ENCODE measurements at regions not wholly inside any gene's neighbourhood (a gene's known extent, or its start where the extent isn't known, plus 50 kb on each side); places are given as distances from the start of the nearest gene placed in this dataset.

DNA sequence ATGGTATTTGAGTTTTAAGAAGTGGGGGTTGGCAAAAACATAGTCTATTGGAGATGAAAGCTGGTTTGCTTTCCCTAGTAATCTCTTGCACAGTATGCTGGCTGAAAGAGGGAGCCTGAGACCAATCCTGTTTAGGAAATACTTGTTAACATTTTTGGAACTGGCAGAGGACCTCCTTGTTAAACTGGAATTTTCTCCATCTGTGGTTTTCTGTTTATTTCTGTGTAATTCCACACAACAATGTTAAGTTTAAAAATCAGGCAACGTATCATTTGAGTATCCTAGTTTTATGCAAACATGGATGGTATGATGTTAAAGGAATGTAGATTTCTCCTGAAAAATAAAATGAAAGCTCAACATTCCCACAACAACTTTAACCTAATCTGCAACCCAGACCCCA, 536.0 kb upstream of the TBL1XR1 start:
- no peak for DNase-seq (ENCODE audit: low spot score)
- Histone ChIP-seq H3K9ac (ENCODE audit: low read depth in 1 of 2, low read length in 2 of 2) (no peak overlapping the region), H3K9me3 (ENCODE audit: control insufficient read depth in 4 of 4, low read length in 3 of 4) (no peaks in the 10 kb centered on the region), H3K27me3 (ENCODE audit: control insufficient read depth in 4 of 4, insufficient read depth in 4 of 4, low read length in 3 of 4) (no peaks in the 10 kb centered on the region), H3K4me1 (ENCODE audit: control insufficient read depth in 4 of 4, insufficient read depth in 4 of 4, low read length in 3 of 4) (no peaks in the 10 kb centered on the region), H3K36me3 (ENCODE audit: control insufficient read depth in 4 of 4, insufficient read depth in 3 of 4, low read depth in 1 of 4, low read length in 3 of 4) (no peaks in the 10 kb centered on the region), H3K27ac (ENCODE audit: low read depth in 1 of 2, low read length in 2 of 2) (no peak overlapping the region), H3K4me3 (ENCODE audit: low read depth in 1 of 3, low read length in 3 of 3) (no peak overlapping the region)
- WGBS, result 96% methylated on average over 1 of the region's 1 CpG
- TF ChIP-seq NR2F2 (IDR thresholded peaks at IDR 0.05), result no peak
- TF ChIP-seq EGR1 (IDR thresholded peaks at IDR 0.05; ENCODE audit: low read depth in 2 of 2), result no peak
- no peak for TF ChIP-seq HNF4G (IDR thresholded peaks at IDR 0.05)
- TF ChIP-seq YY1 (IDR thresholded peaks at IDR 0.05), result no peak
- TF ChIP-seq FOXA1 (IDR thresholded peaks at IDR 0.05), result no peak
- TF ChIP-seq TAF1 (conservative IDR thresholded peaks at IDR 0.05), result no peak
- TF ChIP-seq ZBTB33 (IDR thresholded peaks at IDR 0.05), result no peak
- no peak for TF ChIP-seq JUND (IDR thresholded peaks at IDR 0.05)

- H3K27me3 ChIP-seq (ENCODE audit: control insufficient read depth in 4 of 4, insufficient read depth in 4 of 4, low read length in 3 of 4), result no peaks in the 10 kb centered on the region
- over 99% methylated on average over 2 of the region's 2 CpGs for WGBS
- no peak for TF ChIP-seq HNF4G (IDR thresholded peaks at IDR 0.05)
- no peak for TF ChIP-seq EGR1 (IDR thresholded peaks at IDR 0.05; ENCODE audit: low read depth in 2 of 2)
- TF ChIP-seq ZBTB33 (IDR thresholded peaks at IDR 0.05), result no peak
- TF ChIP-seq, protein P1, sequence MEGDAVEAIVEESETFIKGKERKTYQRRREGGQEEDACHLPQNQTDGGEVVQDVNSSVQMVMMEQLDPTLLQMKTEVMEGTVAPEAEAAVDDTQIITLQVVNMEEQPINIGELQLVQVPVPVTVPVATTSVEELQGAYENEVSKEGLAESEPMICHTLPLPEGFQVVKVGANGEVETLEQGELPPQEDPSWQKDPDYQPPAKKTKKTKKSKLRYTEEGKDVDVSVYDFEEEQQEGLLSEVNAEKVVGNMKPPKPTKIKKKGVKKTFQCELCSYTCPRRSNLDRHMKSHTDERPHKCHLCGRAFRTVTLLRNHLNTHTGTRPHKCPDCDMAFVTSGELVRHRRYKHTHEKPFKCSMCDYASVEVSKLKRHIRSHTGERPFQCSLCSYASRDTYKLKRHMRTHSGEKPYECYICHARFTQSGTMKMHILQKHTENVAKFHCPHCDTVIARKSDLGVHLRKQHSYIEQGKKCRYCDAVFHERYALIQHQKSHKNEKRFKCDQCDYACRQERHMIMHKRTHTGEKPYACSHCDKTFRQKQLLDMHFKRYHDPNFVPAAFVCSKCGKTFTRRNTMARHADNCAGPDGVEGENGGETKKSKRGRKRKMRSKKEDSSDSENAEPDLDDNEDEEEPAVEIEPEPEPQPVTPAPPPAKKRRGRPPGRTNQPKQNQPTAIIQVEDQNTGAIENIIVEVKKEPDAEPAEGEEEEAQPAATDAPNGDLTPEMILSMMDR (IDR thresholded peaks at IDR 0.05; ENCODE audit: low read depth, low read length, missing input control), result no peak
- no peak for TF ChIP-seq SP1 (IDR thresholded peaks at IDR 0.05)
- no peak for TF ChIP-seq HNF4A (conservative IDR thresholded peaks at IDR 0.05)
- TF ChIP-seq GABPA (IDR thresholded peaks at IDR 0.05 in 1 of 2, conservative IDR thresholded peaks at IDR 0.05 in 1 of 2), result no peak
- TF ChIP-seq, protein P2, sequence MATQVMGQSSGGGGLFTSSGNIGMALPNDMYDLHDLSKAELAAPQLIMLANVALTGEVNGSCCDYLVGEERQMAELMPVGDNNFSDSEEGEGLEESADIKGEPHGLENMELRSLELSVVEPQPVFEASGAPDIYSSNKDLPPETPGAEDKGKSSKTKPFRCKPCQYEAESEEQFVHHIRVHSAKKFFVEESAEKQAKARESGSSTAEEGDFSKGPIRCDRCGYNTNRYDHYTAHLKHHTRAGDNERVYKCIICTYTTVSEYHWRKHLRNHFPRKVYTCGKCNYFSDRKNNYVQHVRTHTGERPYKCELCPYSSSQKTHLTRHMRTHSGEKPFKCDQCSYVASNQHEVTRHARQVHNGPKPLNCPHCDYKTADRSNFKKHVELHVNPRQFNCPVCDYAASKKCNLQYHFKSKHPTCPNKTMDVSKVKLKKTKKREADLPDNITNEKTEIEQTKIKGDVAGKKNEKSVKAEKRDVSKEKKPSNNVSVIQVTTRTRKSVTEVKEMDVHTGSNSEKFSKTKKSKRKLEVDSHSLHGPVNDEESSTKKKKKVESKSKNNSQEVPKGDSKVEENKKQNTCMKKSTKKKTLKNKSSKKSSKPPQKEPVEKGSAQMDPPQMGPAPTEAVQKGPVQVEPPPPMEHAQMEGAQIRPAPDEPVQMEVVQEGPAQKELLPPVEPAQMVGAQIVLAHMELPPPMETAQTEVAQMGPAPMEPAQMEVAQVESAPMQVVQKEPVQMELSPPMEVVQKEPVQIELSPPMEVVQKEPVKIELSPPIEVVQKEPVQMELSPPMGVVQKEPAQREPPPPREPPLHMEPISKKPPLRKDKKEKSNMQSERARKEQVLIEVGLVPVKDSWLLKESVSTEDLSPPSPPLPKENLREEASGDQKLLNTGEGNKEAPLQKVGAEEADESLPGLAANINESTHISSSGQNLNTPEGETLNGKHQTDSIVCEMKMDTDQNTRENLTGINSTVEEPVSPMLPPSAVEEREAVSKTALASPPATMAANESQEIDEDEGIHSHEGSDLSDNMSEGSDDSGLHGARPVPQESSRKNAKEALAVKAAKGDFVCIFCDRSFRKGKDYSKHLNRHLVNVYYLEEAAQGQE (IDR thresholded peaks at IDR 0.05), result no peak
- no peak for TF ChIP-seq FOXA2 (IDR thresholded peaks at IDR 0.05)
- no peak for TF ChIP-seq RAD21 (IDR thresholded peaks at IDR 0.05)
- no peaks in the 10 kb centered on the region for H3K4me1 ChIP-seq (ENCODE audit: control insufficient read depth in 4 of 4, insufficient read depth in 4 of 4, low read length in 3 of 4)
- H3K9ac ChIP-seq (ENCODE audit: low read depth in 1 of 2, low read length in 2 of 2), result no peak overlapping the region
- H3K36me3 ChIP-seq (ENCODE audit: control insufficient read depth in 4 of 4, insufficient read depth in 3 of 4, low read depth in 1 of 4, low read length in 3 of 4), result no peaks in the 10 kb centered on the region
- H3K27ac ChIP-seq (ENCODE audit: low read depth in 1 of 2, low read length in 2 of 2), result no peak overlapping the region
- no peak overlapping the region for H3K4me3 ChIP-seq (ENCODE audit: low read depth in 1 of 3, low read length in 3 of 3)
- no peaks in the 10 kb centered on the region for H3K9me3 ChIP-seq (ENCODE audit: control insufficient read depth in 4 of 4, low read length in 3 of 4)
- no peak for DNase-seq (ENCODE audit: low spot score)
Observed at GRCh38 chr3:177733936-177734335, 536.7 kb upstream of the TBL1XR1 start.
